ENCODE measurements at regions not wholly inside any gene's neighbourhood (a gene's known extent, or its start where the extent isn't known, plus 50 kb on each side); places are given as distances from the start of the nearest gene placed in this dataset.

GRCh38 chr18:44521668-44522022 is 159.0 kb upstream of the SETBP1 start:
- no TSS peak for BruUV-seq (replicated peaks)
- TF ChIP-seq, protein P1, sequence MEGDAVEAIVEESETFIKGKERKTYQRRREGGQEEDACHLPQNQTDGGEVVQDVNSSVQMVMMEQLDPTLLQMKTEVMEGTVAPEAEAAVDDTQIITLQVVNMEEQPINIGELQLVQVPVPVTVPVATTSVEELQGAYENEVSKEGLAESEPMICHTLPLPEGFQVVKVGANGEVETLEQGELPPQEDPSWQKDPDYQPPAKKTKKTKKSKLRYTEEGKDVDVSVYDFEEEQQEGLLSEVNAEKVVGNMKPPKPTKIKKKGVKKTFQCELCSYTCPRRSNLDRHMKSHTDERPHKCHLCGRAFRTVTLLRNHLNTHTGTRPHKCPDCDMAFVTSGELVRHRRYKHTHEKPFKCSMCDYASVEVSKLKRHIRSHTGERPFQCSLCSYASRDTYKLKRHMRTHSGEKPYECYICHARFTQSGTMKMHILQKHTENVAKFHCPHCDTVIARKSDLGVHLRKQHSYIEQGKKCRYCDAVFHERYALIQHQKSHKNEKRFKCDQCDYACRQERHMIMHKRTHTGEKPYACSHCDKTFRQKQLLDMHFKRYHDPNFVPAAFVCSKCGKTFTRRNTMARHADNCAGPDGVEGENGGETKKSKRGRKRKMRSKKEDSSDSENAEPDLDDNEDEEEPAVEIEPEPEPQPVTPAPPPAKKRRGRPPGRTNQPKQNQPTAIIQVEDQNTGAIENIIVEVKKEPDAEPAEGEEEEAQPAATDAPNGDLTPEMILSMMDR (IDR thresholded peaks at IDR 0.05; ENCODE audit: unreplicated experiment): no peak
- Mint-ChIP-seq H3K4me1 (ENCODE audit: low read depth, unreplicated experiment) (peaks cover 18% of the 10 kb centered on the region), H3K36me3 (ENCODE audit: insufficient read depth, unreplicated experiment) (no peaks in the 10 kb centered on the region), H3K27ac (ENCODE audit: unreplicated experiment) (no peak overlapping the region), H3K27me3 (ENCODE audit: unreplicated experiment) (no peaks in the 10 kb centered on the region), H3K9me3 (ENCODE audit: low read depth, unreplicated experiment) (no peaks in the 10 kb centered on the region), H3K4me3 (ENCODE audit: low read depth, unreplicated experiment) (no peak overlapping the region)
- intact Hi-C loops (cut with micrococcal nuclease; ENCODE audit: unreplicated experiment): loop anchor here (5.0 to 10.0 kb wide), 2 partner anchors 377 to 381 kb away; no protein-coding TSS in a partner anchor
- DNase-seq: no peak
- CTCF ChIA-PET: no interaction called here

GRCh38 chr18:44526705-44527415 is 153.8 kb upstream of the SETBP1 start:
- Mint-ChIP-seq H3K27me3 (ENCODE audit: unreplicated experiment) (no peaks in the 10 kb centered on the region), H3K36me3 (ENCODE audit: insufficient read depth, unreplicated experiment) (no peaks in the 10 kb centered on the region), H3K9me3 (ENCODE audit: low read depth, unreplicated experiment) (no peaks in the 10 kb centered on the region)

DNA sequence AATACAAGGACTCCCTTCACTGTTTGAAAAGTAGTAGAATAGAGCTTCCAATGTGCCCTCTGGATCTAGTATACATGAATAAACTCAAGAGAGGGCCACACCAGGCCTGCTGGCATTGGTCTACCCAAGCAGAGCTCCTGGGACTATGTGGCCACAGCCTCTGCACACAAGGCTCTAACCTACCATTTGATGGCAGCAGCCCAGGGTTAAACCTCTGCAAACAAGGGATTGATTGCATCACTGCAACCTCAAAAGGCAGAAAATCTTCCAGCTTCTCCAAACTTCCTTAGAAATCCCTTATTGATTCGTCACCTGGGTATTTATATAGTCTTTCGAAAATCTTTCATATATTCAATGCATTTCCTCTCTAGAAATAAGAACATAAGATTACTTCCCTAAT is 147.6 kb upstream of the SETBP1 start:
- no peaks in the 10 kb centered on the region for H3K36me3 Mint-ChIP-seq (ENCODE audit: insufficient read depth, unreplicated experiment)
- peaks cover 11% of the 10 kb centered on the region for H3K4me1 Mint-ChIP-seq (ENCODE audit: low read depth, unreplicated experiment)
- H3K27me3 Mint-ChIP-seq (ENCODE audit: unreplicated experiment): no peaks in the 10 kb centered on the region
- no peak overlapping the region for H3K4me3 Mint-ChIP-seq (ENCODE audit: low read depth, unreplicated experiment)
- TF ChIP-seq, protein P1 (IDR thresholded peaks at IDR 0.05; ENCODE audit: unreplicated experiment): no peak
- no peak for DNase-seq
- H3K27ac Mint-ChIP-seq (ENCODE audit: unreplicated experiment): no peak overlapping the region
- no peaks in the 10 kb centered on the region for H3K9me3 Mint-ChIP-seq (ENCODE audit: low read depth, unreplicated experiment)
- CTCF ChIA-PET: no interaction called here
- no TSS peak for BruUV-seq (replicated peaks)
- intact Hi-C loops (cut with micrococcal nuclease; ENCODE audit: unreplicated experiment): no loop called here

More at GRCh38 chr18:44526705-44527415, 153.8 kb upstream of the SETBP1 start:
- CTCF ChIA-PET: no interaction called here
- TF ChIP-seq, protein P1 (IDR thresholded peaks at IDR 0.05; ENCODE audit: unreplicated experiment): no peak
- no peak for DNase-seq
- intact Hi-C loops (cut with micrococcal nuclease; ENCODE audit: unreplicated experiment): loop anchor here (10.0 kb wide), 1 partner anchor 382 kb away; no protein-coding TSS in a partner anchor
- Mint-ChIP-seq H3K4me3 (ENCODE audit: low read depth, unreplicated experiment) (no peak overlapping the region), H3K27ac (ENCODE audit: unreplicated experiment) (no peak overlapping the region), H3K4me1 (ENCODE audit: low read depth, unreplicated experiment) (peaks cover 1% of the 10 kb centered on the region)
- no TSS peak for BruUV-seq (replicated peaks)

- Mint-ChIP-seq H3K4me3 (ENCODE audit: low read depth, unreplicated experiment) (no peak overlapping the region), H3K9me3 (ENCODE audit: low read depth, unreplicated experiment) (no peaks in the 10 kb centered on the region), H3K4me1 (ENCODE audit: low read depth, unreplicated experiment) (peaks cover 11% of the 10 kb centered on the region), H3K27ac (ENCODE audit: unreplicated experiment) (no peak overlapping the region), H3K27me3 (ENCODE audit: unreplicated experiment) (no peaks in the 10 kb centered on the region), H3K36me3 (ENCODE audit: insufficient read depth, unreplicated experiment) (no peaks in the 10 kb centered on the region)
- TF ChIP-seq, protein P1 (IDR thresholded peaks at IDR 0.05; ENCODE audit: unreplicated experiment): no peak
- DNase-seq: no peak
- CTCF ChIA-PET: no interaction called here
- intact Hi-C loops (cut with micrococcal nuclease; ENCODE audit: unreplicated experiment): no loop called here
- no TSS peak for BruUV-seq (replicated peaks)
These were observed 144.6 kb upstream of the SETBP1 start for GRCh38 chr18:44536046-44536445.
